ENCODE measurements at regions not wholly inside any gene's neighbourhood (a gene's known extent, or its start where the extent isn't known, plus 50 kb on each side); places are given as distances from the start of the nearest gene placed in this dataset.

- CTCF ChIA-PET: interaction anchor here (0.7 kb wide), 1 partner anchor 73 kb away, joined by 3 read pairs; no protein-coding TSS in a partner anchor
- FAIRE-seq (no peak), DNase-seq (ENCODE audit: low read depth, low spot score) (peak; percentile 1)
Measured at GRCh38 chr13:108083056-108083455, 132.3 kb downstream of the LIG4 start.

More at GRCh38 chr13:108083056-108083455, 132.3 kb downstream of the LIG4 start:
- BruUV-seq (replicated peaks): no TSS peak
- Histone ChIP-seq H3K9me3 (replicated peaks; ENCODE audit: control insufficient read depth, insufficient read depth, low read length) (no peaks in the 10 kb centered on the region), H4K20me1 (replicated peaks; ENCODE audit: control insufficient read depth, extremely low read depth, insufficient read depth, low read length) (no peaks in the 10 kb centered on the region), H3K4me2 (ENCODE audit: insufficient read depth, low read length) (no peak overlapping the region), H3K9ac (replicated peaks; ENCODE audit: extremely low read depth, insufficient read depth, low read length) (no peak overlapping the region), H3K4me3 (replicated peaks in 1 of 3; ENCODE audit: insufficient read depth in 1 of 3, low read depth in 1 of 3, low read length in 3 of 3) (no peak overlapping the region), H3K27me3 (ENCODE audit: control insufficient read depth in 2 of 2, insufficient read depth in 2 of 2, low read length in 2 of 2) (no peaks in the 10 kb centered on the region), H3K36me3 (ENCODE audit: control insufficient read depth in 2 of 2, extremely low read depth in 1 of 2, insufficient read depth in 2 of 2, low read length in 2 of 2) (no peaks in the 10 kb centered on the region), H2AFZ (ENCODE audit: low read depth, low read length) (no peak overlapping the region), H3K27ac (ENCODE audit: insufficient read depth, low read depth, low read length) (no peak overlapping the region), H3K79me2 (ENCODE audit: control insufficient read depth, insufficient read depth, low read length) (no peaks in the 10 kb centered on the region), H3K9me1 (replicated peaks; ENCODE audit: control insufficient read depth, extremely low read depth, insufficient read depth, low read length) (no peaks in the 10 kb centered on the region), H3K4me1 (ENCODE audit: control insufficient read depth, extremely low read depth, insufficient read depth, low read length) (no peaks in the 10 kb centered on the region)
- TF ChIP-seq CTCF (IDR thresholded peaks at IDR 0.05; ENCODE audit: extremely low read depth in 1 of 2, insufficient read depth in 1 of 2, low read depth in 1 of 2, low read length in 2 of 2) (no peak), POLR2A (IDR thresholded peaks at IDR 0.05; ENCODE audit: low read depth, low read length) (no peak), MAX (IDR thresholded peaks at IDR 0.05; ENCODE audit: insufficient read depth, insufficient read length) (no peak), POLR2AphosphoS5 (IDR thresholded peaks at IDR 0.05; ENCODE audit: insufficient read depth, low read depth, low read length) (no peak)
- intact Hi-C loops (cut with micrococcal nuclease) (no loop called here), dilution Hi-C loops (cut with MboI; ENCODE audit: extremely low pct_ligation_motif_present, low sequenced_read_pairs) (no loop called here)
- POLR2A ChIA-PET: no interaction called here
